ENCODE measurements at regions not wholly inside any gene's neighbourhood (a gene's known extent, or its start where the extent isn't known, plus 50 kb on each side); places are given as distances from the start of the nearest gene placed in this dataset.

- no peaks in the 10 kb centered on the region for H3K27me3 ChIP-seq (ENCODE audit: low read depth, low read length)
- H3K36me3 ChIP-seq (replicated peaks; ENCODE audit: low read depth, low read length): no peaks in the 10 kb centered on the region
- no peak overlapping the region for H3K4me2 ChIP-seq (ENCODE audit: low read length)
- H4K20me1 ChIP-seq (ENCODE audit: insufficient read depth, low read length): no peaks in the 10 kb centered on the region
- no peaks in the 10 kb centered on the region for H3K79me2 ChIP-seq (ENCODE audit: low read length)
- H3K4me1 ChIP-seq (ENCODE audit: low read length): peaks cover 7% of the 10 kb centered on the region; the same call in 1 of the 2 replicates
- no peak for TF ChIP-seq EZH2phosphoT487 (IDR thresholded peaks at IDR 0.05; ENCODE audit: low read depth)
- TF ChIP-seq CTCF (IDR thresholded peaks at IDR 0.05; ENCODE audit: low read depth, low read length): no peak
- no peaks in the 10 kb centered on the region for H3K9me3 ChIP-seq (ENCODE audit: insufficient read depth, low read length)
- H2AFZ ChIP-seq (ENCODE audit: low read depth, low read length): no peak overlapping the region
- no peak overlapping the region for H3K9ac ChIP-seq (ENCODE audit: low read length)
- no peak overlapping the region for H3K4me3 ChIP-seq (ENCODE audit: low read length)
- H3K27ac ChIP-seq (ENCODE audit: low read length): no peak overlapping the region
These were observed 183.8 kb upstream of the EYA4 start for GRCh38 chr6:133057352-133057751.

DNA sequence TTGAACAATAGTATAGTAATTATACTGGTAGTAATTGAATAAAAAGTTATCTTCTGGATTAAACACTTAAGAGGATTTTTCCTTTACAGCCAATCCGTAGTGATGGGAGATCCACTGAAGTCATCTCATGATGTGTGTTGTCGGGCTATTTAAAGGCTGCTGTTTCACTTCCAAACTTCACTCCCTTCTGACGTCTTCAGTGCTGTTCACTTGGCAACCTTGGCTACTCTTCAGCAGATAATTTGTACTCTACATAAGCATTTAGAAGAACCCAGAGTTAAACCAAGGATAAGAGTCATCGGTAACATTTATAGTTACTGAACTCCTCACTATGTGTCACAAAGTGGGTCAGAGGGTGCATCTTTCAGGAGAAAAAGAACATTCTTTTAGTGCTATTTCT, 179.1 kb upstream of the EYA4 start:
- H3K27ac ChIP-seq (ENCODE audit: low read length): peak overlapping the region; percentile 47
- H3K9ac ChIP-seq (ENCODE audit: low read length): peak overlapping the region; percentile 11; the same call in 1 of the 2 replicates
- no peaks in the 10 kb centered on the region for H3K9me3 ChIP-seq (ENCODE audit: insufficient read depth, low read length)
- H2AFZ ChIP-seq (ENCODE audit: low read depth, low read length): no peak overlapping the region
- H3K4me1 ChIP-seq (ENCODE audit: low read length): peaks cover 19% of the 10 kb centered on the region
- peak overlapping the region; percentile 82 for H3K4me2 ChIP-seq (ENCODE audit: low read length)
- peak overlapping the region; percentile 64 for H3K4me3 ChIP-seq (ENCODE audit: low read length)
- H3K36me3 ChIP-seq (replicated peaks; ENCODE audit: low read depth, low read length): no peaks in the 10 kb centered on the region
- H4K20me1 ChIP-seq (ENCODE audit: insufficient read depth, low read length): no peaks in the 10 kb centered on the region
- no peaks in the 10 kb centered on the region for H3K79me2 ChIP-seq (ENCODE audit: low read length)
- no peaks in the 10 kb centered on the region for H3K27me3 ChIP-seq (ENCODE audit: low read depth, low read length)
- no peak for TF ChIP-seq CTCF (IDR thresholded peaks at IDR 0.05; ENCODE audit: low read depth, low read length)
- no peak for TF ChIP-seq EZH2phosphoT487 (IDR thresholded peaks at IDR 0.05; ENCODE audit: low read depth)

GRCh38 chr6:133062696-133063306, 178.4 kb upstream of the EYA4 start:
- TF ChIP-seq CTCF (IDR thresholded peaks at IDR 0.05; ENCODE audit: low read depth, low read length): no peak
- TF ChIP-seq EZH2phosphoT487 (IDR thresholded peaks at IDR 0.05; ENCODE audit: low read depth): no peak
- Histone ChIP-seq H3K9ac (ENCODE audit: low read length) (peak overlapping the region; percentile 15; the same call in 1 of the 2 replicates), H4K20me1 (ENCODE audit: insufficient read depth, low read length) (no peaks in the 10 kb centered on the region), H3K9me3 (ENCODE audit: insufficient read depth, low read length) (no peaks in the 10 kb centered on the region), H3K4me1 (ENCODE audit: low read length) (peaks cover 19% of the 10 kb centered on the region), H3K36me3 (replicated peaks; ENCODE audit: low read depth, low read length) (no peaks in the 10 kb centered on the region), H2AFZ (ENCODE audit: low read depth, low read length) (no peak overlapping the region), H3K27me3 (ENCODE audit: low read depth, low read length) (no peaks in the 10 kb centered on the region), H3K4me3 (ENCODE audit: low read length) (peak overlapping the region; percentile 64), H3K4me2 (ENCODE audit: low read length) (peak overlapping the region; percentile 82), H3K27ac (ENCODE audit: low read length) (peak overlapping the region; percentile 60), H3K79me2 (ENCODE audit: low read length) (no peaks in the 10 kb centered on the region)

GRCh38 chr6:133067960-133068359, 173.2 kb upstream of the EYA4 start:
- Histone ChIP-seq H3K4me1 (ENCODE audit: low read length) (peaks cover 12% of the 10 kb centered on the region), H3K79me2 (ENCODE audit: low read length) (no peaks in the 10 kb centered on the region), H3K9me3 (ENCODE audit: insufficient read depth, low read length) (no peaks in the 10 kb centered on the region), H3K9ac (ENCODE audit: low read length) (no peak overlapping the region), H2AFZ (ENCODE audit: low read depth, low read length) (no peak overlapping the region), H3K36me3 (replicated peaks; ENCODE audit: low read depth, low read length) (no peaks in the 10 kb centered on the region), H3K4me3 (ENCODE audit: low read length) (no peak overlapping the region), H3K27ac (ENCODE audit: low read length) (no peak overlapping the region), H3K4me2 (ENCODE audit: low read length) (no peak overlapping the region), H4K20me1 (ENCODE audit: insufficient read depth, low read length) (no peaks in the 10 kb centered on the region), H3K27me3 (ENCODE audit: low read depth, low read length) (no peaks in the 10 kb centered on the region)
- TF ChIP-seq CTCF (IDR thresholded peaks at IDR 0.05; ENCODE audit: low read depth, low read length) (no peak), EZH2phosphoT487 (IDR thresholded peaks at IDR 0.05; ENCODE audit: low read depth) (no peak)
